GM21528 (cell line): ENCODE measurements at regions not wholly inside any gene's neighbourhood (a gene's known extent, or its start where the extent isn't known, plus 50 kb on each side); places are given as distances from the start of the nearest gene placed in this dataset.
"Not testable (repeated sequence)": the region's sequence is repeated elsewhere in the genome, so short reads cannot be mapped to it uniquely, and the experiment has no call there.

Experiments used
- ATAC-seq: cut with Tn5 transposase; IDR thresholded peaks from one replicate; pipeline ENCODE4 v1.9.1; 2021; ENCODE audit warnings: mild to moderate bottlenecking, moderate library complexity; ENCODE audit not compliant: unreplicated experiment, low FRiP score

DNA sequence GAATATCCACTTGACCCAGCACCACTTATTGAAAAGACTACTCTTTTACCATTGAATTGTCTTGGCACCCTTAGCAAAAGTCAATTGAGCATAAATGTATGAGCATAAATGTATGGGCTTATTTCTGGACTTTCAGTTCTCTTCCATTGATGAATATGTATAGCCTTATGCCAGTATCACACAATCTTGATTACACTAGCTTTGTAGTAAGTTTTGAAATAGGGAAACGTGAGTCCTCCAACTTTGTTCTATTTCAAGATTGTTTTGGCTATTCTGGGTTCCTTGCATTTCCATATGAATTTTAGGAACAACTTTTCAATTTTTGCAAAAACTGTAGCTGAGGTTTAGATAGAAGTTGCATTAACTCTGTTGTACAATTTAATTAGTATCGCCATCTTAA lies 601.0 kb downstream of the TLE1 start:
- ATAC-seq, result no peak

DNA sequence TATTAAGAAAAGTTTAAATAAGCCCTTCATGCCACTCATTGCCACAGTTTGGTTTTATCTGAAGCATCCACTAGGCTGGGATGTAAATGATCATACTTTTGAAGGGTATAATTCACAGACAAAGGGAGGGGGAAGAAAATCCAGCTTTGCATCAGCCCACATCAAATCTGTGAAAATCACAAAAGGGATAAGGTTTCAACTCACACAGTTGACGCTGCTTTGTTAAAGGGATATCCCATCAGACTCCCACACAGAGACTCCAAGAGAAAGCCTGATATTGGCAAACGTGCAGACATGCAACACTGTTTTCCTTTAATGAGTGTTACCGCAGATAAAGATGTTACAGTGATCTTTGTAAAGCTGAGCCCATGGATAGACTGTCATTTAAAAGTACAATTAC lies 602.9 kb downstream of the TLE1 start:
- no peak for ATAC-seq

DNA sequence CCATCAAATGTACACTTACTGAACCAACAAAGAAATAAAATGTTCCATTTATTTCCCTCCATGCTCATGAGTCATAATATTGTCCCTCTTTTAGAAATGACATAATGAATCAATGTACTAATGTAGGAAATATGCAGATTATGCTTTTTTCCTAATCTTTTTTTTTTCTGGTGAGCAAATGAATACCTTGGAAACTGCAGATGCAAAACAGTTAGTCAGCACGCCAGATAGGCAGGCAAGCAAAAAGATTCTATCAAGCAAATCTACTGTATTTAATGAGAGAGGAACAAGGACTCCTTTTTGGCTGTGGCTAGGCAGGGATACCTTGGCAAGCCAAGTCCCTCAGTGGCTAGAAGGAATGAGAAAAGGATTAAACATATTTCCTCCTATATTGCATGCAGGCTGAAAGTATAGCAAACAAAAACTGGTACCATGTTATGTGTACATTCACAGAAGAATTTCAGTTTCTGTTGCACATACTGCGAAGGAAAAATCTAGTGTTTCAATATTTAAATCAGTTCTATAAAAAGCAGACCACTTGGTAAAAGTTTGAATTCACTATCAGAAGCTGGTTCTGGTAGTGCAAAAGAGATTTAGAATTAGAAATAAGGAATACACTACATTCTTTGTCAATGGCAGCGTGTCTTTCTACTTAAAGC lies 605.4 kb downstream of the TLE1 start:
- ATAC-seq, result peak; percentile 60

DNA sequence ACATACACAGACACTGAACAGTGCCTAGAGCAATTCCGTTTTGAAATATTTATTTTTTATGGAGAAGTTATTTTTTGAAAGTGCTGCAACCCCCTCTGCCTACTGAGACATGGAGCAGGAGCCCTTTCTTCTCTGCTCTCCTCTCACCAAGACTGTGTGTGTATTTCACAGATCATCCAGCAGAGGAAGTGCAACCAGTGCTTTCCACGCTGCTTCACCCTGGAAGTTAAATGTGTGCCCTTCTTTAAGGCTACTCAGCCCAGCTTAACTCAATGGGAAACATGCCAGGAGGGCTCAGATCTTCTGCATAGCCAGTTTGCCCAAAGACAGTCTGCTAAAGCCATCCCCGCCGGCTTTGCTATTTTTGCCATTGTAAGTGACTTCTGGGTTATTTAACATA lies 606.3 kb downstream of the TLE1 start:
- ATAC-seq, result no peak

DNA sequence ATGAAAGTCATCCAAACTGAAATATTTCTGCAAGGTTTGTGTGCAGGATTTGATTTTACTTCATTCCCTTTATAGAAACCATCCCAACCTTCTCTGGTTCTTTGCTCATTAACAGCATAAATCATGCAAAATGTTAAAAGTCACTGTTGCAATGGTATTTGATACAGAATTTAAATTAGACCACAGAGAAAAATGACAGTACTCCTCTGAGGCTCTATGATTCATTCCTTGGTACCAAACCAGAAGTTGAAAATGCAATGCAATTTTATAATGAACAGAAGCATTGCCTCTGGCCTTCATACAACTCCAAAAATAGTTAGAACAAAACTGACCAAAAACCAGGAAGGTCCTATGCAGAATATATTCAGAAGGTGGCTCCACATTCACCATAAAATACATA lies 607.1 kb downstream of the TLE1 start:
- no peak for ATAC-seq

DNA sequence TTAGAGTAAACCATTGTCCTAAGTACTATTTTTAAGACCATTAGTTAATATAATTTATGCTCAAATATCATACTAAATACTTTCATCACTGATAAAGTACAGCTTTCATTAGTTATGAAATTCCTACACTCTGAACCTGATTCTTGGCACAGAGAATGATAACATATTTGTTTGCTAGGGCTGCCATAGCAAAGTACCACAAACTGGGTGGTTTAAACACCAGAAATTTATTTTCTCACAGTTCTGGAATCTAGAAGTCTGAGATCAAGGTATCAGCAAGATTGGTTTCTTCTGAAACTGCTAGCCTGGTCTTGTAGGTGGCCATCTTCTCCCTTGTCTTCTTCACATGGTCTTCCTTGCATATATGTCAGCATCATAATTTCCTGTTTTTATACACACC lies 608.4 kb downstream of the TLE1 start:
- no peak for ATAC-seq

DNA sequence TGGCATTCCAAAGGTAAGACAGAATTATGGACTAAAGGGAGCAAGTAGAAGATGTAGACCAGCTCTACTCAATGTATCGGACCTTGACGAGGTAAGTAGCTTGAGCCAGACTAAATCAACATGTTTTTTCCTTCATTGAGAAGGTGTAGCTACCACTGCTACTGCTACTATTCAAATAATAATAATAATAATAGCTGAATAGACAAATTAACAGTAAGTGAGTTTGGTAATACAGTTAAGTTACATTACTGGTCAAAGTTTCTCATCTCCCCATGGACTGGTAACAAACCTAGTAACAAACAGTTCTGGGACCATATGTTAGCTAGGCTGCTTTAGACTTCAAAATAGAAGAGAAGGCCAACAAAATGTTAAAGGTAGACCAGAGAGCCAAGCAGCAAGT lies 609.2 kb downstream of the TLE1 start:
- no peak for ATAC-seq

DNA sequence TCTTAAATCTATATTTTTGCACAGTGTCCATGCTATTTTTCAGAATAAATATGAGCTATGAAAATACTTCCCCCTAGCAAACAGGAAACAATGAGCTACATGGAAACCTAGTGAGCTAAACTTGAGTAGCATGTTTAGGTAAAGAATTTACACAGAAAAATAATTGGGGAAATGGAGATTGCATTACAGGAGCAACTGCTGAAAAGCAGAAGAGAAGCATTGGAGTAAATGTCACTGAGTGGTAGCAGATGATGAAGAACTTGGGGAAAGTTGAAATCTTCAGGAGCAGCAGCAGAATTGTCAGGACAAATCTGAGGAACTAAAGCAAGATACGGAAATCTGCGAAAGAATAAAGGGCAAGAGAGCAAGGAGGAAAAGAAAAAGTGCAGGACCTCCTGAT lies 610.3 kb downstream of the TLE1 start:
- no peak for ATAC-seq

DNA sequence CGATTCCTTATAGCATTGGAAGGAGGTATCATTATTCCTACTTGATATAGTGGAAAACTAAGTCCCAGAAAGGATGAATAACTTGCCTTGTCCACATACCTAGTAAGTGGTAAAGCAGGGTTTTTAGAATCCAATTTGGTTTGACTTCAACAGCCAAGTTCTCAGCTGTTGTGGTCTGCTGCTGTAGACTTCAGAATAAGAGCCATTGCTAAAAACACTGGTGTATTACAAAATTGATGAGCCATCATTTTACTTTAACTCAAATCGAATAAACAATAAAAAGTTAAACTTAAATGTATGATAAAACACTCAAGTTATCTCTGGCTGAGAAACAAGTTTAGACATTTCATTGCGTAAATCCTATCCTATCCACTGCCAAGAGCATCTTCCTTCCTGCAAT lies 610.8 kb downstream of the TLE1 start:
- ATAC-seq, result no peak

DNA sequence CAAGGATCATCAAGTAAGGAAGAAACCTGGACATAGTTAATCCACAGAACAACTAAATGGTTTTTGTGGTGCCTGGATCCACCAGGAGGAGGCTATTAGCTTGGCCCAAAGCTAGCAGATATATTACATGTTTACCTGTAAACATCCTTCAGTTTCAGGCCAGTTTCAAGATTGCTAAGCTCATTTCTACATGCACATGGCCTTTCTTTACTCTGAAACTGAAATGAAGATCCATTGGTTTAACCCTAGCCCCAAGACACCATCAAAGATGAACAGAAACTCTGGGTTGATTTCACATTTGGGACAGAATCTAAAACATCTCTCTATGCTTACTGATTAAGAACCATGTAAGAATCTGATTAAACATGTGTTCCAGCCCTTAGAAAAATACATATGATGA lies 611.8 kb downstream of the TLE1 start:
- ATAC-seq, result no peak

DNA sequence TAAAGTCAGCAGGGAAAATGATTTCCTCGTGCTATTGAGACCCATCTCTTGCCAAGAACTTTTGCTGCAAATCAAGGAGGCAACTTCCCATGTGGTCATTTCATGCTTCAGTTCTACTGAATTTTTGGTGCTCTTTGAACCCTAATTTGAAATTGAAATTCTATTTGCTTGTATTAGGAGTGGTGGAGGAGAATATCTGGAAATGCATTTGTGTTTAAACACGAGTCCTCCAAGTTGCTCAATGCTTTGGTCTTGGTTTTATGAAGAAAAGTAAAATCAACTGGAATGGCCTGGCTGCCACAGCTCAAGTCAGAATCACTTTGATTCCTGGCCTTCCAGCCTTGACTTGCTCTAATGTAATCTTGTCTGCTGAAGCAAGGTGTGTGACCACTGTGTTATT lies 613.2 kb downstream of the TLE1 start:
- ATAC-seq, result no peak

DNA sequence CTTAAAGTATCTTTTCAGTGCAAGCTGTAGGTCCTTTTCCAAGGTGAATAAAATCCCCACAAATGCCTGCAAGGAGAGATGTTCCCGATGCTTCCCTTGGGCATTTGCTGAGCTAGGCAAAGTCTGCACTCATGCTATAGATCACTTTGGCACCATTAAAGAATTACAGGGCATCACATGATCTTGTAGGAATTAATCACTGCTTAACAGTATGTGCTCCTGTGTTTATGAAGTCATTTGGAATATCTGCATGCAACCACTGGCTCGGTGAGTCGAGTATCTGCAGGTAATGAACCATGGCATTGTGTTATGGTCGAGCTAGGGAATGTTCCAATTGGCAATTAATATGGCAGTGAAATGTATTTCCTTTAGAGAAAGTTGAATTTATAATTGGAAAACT lies 615.1 kb downstream of the TLE1 start:
- ATAC-seq, result no peak

DNA sequence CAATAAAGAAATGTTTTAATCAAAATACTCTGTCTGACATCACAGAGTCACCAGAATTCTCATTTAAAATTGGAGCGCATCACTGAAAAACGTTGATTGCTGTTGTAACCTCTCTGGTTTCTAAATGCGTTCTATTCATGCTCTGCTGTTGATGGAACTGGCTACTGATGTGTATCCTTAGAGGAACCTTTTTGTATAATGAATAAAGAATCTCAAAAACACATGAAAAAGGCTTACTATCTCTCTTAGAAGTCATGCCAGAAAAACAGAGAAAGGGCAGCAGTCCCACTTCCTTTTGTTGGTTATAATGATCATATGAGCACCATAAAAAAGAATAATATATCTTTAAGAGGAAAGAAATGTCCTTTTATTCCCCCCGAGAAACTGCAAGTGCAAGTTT lies 615.5 kb downstream of the TLE1 start:
- ATAC-seq, result no peak

DNA sequence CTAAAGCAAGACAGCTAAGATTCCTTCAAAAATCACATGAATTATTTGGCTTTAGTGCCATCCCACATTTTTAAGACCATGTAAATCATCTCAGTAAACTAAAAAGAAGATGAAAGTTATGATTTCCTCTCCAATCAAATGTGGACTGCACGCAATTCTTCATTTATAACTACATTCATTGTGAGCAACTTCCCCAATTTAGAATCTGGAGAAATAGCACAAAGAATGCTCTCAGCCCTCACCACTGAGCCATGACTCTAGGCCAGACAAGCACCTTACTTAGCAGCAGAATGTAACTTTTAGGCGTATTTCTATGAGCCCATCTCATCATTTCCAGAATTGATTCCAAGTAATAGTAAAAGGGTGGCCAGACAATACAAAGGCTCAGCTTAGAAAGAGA lies 616.6 kb downstream of the TLE1 start:
- ATAC-seq, result no peak

DNA sequence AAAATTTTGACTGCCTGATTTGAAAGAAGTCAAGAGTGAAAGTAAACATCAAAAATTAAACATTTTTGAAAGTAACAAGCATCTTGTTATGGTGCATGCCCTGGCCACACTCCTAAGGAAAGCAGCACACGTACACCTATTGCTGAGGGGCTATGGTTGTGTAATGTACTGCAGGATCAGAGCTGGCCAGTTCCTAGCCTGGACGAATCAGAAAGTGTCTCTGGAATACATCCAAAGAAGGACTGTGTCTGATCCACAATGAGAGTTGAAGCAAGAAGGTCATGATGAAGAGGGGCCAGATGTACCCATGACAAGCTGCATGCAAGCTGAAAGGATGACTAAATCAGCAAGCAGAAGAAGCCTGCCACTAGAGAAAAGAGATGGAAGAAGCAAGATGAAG lies 618.2 kb downstream of the TLE1 start:
- ATAC-seq, result no peak

DNA sequence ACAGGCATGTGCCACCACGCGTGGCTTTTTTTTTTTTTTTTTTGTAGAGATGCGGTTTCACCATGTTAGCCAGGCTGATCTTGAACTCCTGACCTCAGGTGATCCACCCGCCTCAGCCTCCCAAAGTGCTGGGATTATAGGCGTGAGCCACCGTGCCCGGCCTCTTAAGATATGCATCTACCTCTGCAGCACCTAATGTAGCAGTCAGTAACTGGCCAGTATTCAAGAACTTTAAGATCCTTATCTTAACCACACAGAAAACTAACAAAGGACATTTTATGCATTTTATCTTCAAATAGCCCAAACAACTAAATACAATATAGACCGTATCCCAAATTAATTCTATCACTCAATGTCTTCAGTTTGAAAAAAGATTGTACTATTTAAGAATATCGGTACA lies 618.7 kb downstream of the TLE1 start:
- ATAC-seq, result no peak

DNA sequence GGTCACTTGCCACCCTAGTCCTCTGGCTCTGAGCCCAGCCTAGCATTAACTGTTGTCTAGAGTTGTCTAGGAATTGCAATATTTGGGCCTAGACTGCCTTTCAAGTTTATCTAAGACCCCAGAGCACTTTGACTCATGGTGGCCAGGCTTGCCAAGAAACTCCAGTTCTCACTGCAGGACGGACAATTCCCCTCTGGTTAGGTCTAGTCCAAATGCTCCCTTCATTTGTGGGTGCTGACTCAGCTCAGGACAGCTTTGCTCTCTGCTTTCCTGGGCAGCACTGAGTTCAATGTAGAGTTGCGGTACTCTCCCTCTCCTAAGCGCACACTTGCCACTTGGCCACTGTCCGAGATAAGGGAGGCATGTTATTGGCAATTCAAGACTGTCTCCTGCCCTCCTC lies 619.4 kb downstream of the TLE1 start:
- no peak for ATAC-seq

DNA sequence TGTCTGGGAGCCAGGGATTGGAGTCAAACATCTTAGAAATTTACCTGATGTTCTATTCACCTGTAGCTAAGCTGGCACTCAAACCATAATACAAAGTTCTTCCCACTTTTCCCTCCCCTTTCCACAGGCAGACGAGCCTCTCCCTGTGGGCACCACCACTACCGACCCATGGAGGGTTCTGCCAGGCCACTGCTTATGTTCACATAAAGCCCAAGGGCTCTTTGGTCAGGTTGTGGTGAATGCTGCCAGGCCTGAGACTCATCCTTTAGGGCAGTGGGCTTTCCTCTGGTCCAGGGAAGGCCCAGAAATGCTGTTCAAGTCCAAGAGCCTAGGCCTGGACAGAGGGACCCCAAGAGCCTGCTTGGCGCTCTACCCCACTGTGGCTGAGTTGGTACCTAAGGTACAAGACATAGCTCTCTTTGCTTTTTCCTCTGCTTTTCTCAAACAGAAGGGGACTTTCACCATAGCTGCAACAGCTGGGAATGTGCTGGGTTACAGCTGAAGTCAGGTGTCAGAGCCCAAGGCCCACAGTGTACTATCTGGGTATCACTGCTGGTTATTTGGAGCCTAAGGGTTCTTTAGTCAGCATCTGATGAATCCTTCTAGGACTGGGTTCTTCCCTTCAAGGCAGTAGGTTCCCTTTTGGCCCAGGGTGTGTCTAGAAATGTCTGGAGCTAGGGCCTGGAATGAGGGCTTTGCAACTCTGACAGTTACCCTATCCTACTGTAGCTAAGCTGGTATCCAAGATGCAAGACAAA lies 620.1 kb downstream of the TLE1 start:
- ATAC-seq, result no peak

DNA sequence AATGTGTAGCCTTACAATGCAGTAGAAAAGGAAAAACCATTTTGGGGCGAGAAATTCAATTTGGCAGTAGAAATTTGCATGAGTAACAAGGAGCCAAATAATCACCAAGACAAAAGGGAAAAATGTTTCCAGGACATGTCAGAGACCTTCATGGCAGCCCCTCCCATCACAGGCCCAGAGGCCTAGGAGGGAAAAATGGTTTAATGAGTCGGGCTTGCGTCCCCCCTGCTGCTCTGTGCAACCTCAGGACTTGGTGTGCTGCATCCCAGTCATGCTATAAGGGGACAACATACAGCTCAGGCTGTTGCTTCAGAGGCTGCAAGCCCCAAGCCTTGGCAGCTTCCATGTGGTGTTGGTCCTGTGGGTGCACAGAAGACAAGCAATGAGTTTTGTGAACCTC lies 626.4 kb downstream of the TLE1 start:
- ATAC-seq, result not testable (repeated sequence)

DNA sequence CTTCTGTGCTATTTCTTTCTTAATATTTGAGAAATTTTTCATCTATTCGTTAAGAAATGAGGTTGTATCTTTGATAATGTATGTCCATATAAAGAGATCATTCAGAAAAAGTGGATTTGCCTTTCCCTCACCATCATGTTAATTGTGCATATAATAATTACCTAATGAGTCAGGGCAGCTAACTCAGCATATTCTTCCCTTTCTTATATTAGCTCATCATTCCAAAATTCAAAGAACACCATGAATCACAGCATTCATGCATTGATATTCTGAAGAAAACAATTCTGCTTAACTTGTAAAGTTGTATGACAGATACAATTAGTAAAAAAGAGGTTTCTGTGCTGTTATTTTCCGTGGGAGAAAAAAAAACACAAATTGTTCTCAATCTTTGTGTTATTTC lies 630.6 kb downstream of the TLE1 start:
- no peak for ATAC-seq

DNA sequence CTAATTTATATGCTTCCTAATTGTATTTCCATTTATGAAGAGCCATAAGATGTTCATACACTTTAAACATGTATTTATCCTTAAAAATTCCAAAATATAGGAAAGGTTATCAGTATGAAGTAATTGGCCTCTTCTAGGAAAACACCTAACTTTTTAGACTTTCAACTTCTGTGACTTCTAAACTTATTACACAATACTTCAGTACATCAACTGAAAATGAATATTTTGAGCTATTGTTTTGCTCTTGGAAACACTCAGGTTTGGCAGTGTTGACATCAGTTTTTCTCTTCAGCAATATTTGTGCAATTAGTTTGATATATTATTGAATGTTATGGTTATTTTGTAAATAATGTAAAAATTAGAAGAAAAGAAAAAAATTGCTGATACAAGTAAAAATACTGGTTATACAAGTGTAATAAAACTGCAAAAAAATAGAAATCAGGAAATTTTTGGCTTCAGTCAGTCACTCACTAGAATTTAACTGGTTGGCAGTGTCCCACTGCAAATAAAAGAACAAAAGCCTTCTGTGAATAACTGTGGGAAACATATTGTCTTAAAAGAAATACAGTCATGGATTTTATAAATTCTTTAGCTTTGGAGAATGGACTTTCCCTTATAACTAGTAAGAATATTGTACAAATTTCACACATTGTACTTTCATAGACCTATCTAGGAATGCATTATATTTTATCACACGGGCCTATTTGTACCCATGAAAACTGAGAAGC lies 635.9 kb downstream of the TLE1 start:
- ATAC-seq, result no peak

DNA sequence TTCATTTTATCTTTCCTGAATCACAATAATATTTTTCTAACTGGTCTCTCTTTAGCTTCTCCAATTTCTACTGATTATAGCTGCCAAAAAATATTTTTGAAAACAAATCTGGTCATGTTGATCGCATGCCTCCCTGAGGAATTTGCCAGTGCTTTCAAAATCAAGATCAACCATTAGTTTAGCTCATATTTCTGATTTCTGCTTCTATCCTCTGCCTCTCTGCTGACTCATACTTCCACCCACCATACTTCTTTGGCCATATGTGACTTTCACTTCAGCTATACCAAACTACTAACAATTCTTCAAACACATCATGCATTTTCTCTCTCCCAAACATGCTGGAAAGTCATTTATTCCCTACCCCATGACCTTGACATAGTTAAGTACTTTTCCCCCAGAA lies 636.5 kb downstream of the TLE1 start:
- no peak for ATAC-seq
